A549 (cell line): ENCODE measurements at regions not wholly inside any gene's neighbourhood (a gene's known extent, or its start where the extent isn't known, plus 50 kb on each side); places are given as distances from the start of the nearest gene placed in this dataset.

ENCODE experiments used
- ATAC-seq, 2 experiments: fragments of 200-7000 bp in 1 of 2; fragments of >200 bp in 1 of 2; cut with Nextera tagmentation in 1 of 2; cut with Tn5 transposase in 1 of 2; 3 replicates each; pipeline versions ENCODE4 v1.8.0 to v1.9.1; 2018 to 2020; ENCODE audit warnings: mild to moderate bottlenecking in 1 of 2, moderate library complexity in 1 of 2
- CTCF ChIA-PET: fragments of 300-600 bp; sonication (Branson Sonifier 250); formaldehyde crosslinking; extraction: SDS; loops from one replicate; lab custom pipeline; 2021; ENCODE audit warnings: antibody characterized with exemption, inconsistent platforms; lab: Yijun Ruan, JAX
- POLR2A ChIA-PET: fragments of 350-600 bp; formaldehyde crosslinking; extraction: SDS; loops from one replicate; lab custom pipeline; 2021; ENCODE audit warnings: antibody characterized with exemption, inconsistent platforms; lab: Yijun Ruan, JAX
- DNase-seq, 2 experiments: peaks; one replicate each; pipeline versions ENCODE4 v3.0.0 to v3.0.0-alpha.2; 2011 to 2016; ENCODE audit warnings: low read depth in 1 of 2, low spot score in 1 of 2
- FAIRE-seq: peaks from 2 replicates; lab custom pipeline; 2011; peaks lifted over from hg19 to GRCh38; lab: Jason Lieb, UNC
- H3K27ac ChIP-seq, 2 experiments: fragments of >200 bp; sonication (Bioruptor Twin); formaldehyde crosslinking; 3 replicates each; pipeline ENCODE4 v1.5.1; 2016 to 2017
- H3K4me1 ChIP-seq: fragments of >200 bp; sonication (Bioruptor Twin); formaldehyde crosslinking; 3 replicates; pipeline ENCODE4 v1.6.1; 2016
- H3K4me2 ChIP-seq: fragments of >200 bp; sonication (Bioruptor Twin); formaldehyde crosslinking; 3 replicates; pipeline ENCODE4 v1.6.1; 2016
- H3K4me3 ChIP-seq: fragments of >200 bp; sonication (Bioruptor Twin); formaldehyde crosslinking; 3 replicates; pipeline ENCODE4 v1.5.1; 2016
- H3K9me3 ChIP-seq: fragments of >200 bp; sonication (Bioruptor Twin); formaldehyde crosslinking; 3 replicates; pipeline ENCODE4 v1.6.1; 2016
- CBX2 ChIP-seq: fragments of 200-600 bp; sonication (generic); IDR thresholded peaks from 2 replicates; pipeline ENCODE4 v1.6.1; 2016; ENCODE audit warnings: low read depth, mild to moderate bottlenecking, borderline replicate concordance
- CBX8 ChIP-seq: fragments of 200-600 bp; sonication (generic); IDR thresholded peaks from 2 replicates; pipeline ENCODE4 v1.6.1; 2016
- CEBPB ChIP-seq, 2 experiments: fragments of >200 bp in 1 of 2; sonication (Bioruptor Twin) in 1 of 2; formaldehyde crosslinking in 1 of 2; IDR thresholded peaks; 2 replicates each; pipeline ENCODE4 v1.6.1; 2012 to 2016
- EHMT2 ChIP-seq: fragments of 200-600 bp; sonication (generic); IDR thresholded peaks from 2 replicates; pipeline ENCODE4 v1.6.1; 2016; ENCODE audit warnings: antibody characterized with exemption, low read depth, mild to moderate bottlenecking, moderate library complexity
- FOSB ChIP-seq: fragments of 250-450 bp; sonication (Bioruptor Pico); IDR thresholded peaks from 2 replicates; pipeline ENCODE4 v1.5.0; 2020; ENCODE audit warnings: mild to moderate bottlenecking, moderate library complexity
- FOSL2 ChIP-seq, 2 experiments: fragments of 450-650 bp in 1 of 2; fragments of >200 bp in 1 of 2; sonication (Bioruptor Twin) in 1 of 2; formaldehyde crosslinking; IDR thresholded peaks; 2 replicates each; pipeline versions ENCODE4 v1.5.0 to v1.6.1; 2016 to 2020; ENCODE audit warnings: mild to moderate bottlenecking in 1 of 2, moderate library complexity in 1 of 2
- FOXS1 ChIP-seq: fragments of 250-450 bp; sonication (Bioruptor Pico); IDR thresholded peaks from 2 replicates; pipeline ENCODE4 v1.5.0; 2020; ENCODE audit warnings: mild to moderate bottlenecking, moderate library complexity
- HDAC2 ChIP-seq: fragments of 200-600 bp; sonication (generic); IDR thresholded peaks from 2 replicates; pipeline ENCODE4 v1.6.1; 2016
- HEYL ChIP-seq: fragments of 250-450 bp; sonication (Bioruptor Pico); IDR thresholded peaks from 2 replicates; pipeline ENCODE4 v1.8.0; 2021; ENCODE audit warnings: mild to moderate bottlenecking, moderate library complexity
- JUNB ChIP-seq: fragments of >200 bp; sonication (Bioruptor Twin); formaldehyde crosslinking; IDR thresholded peaks from 2 replicates; pipeline ENCODE4 v1.6.1; 2016
- KDM1A ChIP-seq: fragments of 200-600 bp; sonication (generic); IDR thresholded peaks from 2 replicates; pipeline ENCODE4 v1.6.1; 2016; ENCODE audit warnings: low read depth, mild to moderate bottlenecking
- MAFK ChIP-seq: fragments of 450-650 bp; IDR thresholded peaks from 2 replicates; pipeline ENCODE4 v1.6.1; 2014; ENCODE audit not compliant: partially characterized antibody
- NPAS2 ChIP-seq: fragments of 250-450 bp; sonication (Bioruptor Pico); IDR thresholded peaks from 2 replicates; pipeline ENCODE4 v1.8.0; 2022; ENCODE audit warnings: mild to moderate bottlenecking, moderate library complexity, borderline replicate concordance
- PHF8 ChIP-seq: fragments of 200-600 bp; sonication (generic); IDR thresholded peaks from 2 replicates; pipeline ENCODE4 v1.6.1; 2016; ENCODE audit warnings: low read depth, mild to moderate bottlenecking, antibody characterized with exemption, moderate library complexity, borderline replicate concordance
- RAD21 ChIP-seq, 2 experiments: fragments of >200 bp in 1 of 2; sonication (Bioruptor Twin) in 1 of 2; formaldehyde crosslinking in 1 of 2; IDR thresholded peaks in 1 of 2; conservative IDR thresholded peaks in 1 of 2; 2 replicates in 1 of 2; 3 replicates in 1 of 2; pipeline ENCODE4 v1.6.1; 2012 to 2018; ENCODE audit warnings: inconsistent platforms in 1 of 2
- RARB ChIP-seq: fragments of 250-450 bp; sonication (Bioruptor Pico); IDR thresholded peaks from 2 replicates; pipeline ENCODE4 v1.8.0; 2021; ENCODE audit warnings: mild to moderate bottlenecking, moderate library complexity
- RCOR1 ChIP-seq: fragments of 150-350 bp; IDR thresholded peaks from 2 replicates; pipeline ENCODE4 v1.6.1; 2014; ENCODE audit warnings: antibody characterized with exemption, low read length, low read depth
- RFX5 ChIP-seq: fragments of 450-650 bp; IDR thresholded peaks from 2 replicates; pipeline ENCODE4 v1.7.1; 2014; ENCODE audit warnings: antibody characterized with exemption, mild to moderate bottlenecking, moderate library complexity
- RNF2 ChIP-seq: fragments of 200-600 bp; sonication (generic); IDR thresholded peaks from 2 replicates; pipeline ENCODE4 v1.6.1; 2016; ENCODE audit warnings: low read depth, mild to moderate bottlenecking, antibody characterized with exemption, moderate library complexity, borderline replicate concordance
- SREBF2 ChIP-seq: fragments of 450-650 bp; IDR thresholded peaks from 2 replicates; pipeline ENCODE4 v1.6.1; 2014; ENCODE audit warnings: mild to moderate bottlenecking, moderate library complexity
- TFCP2L1 ChIP-seq: fragments of 250-450 bp; sonication (Bioruptor Pico); IDR thresholded peaks from 2 replicates; pipeline ENCODE4 v1.5.0; 2021; ENCODE audit warnings: mild to moderate bottlenecking
- ZC3H11A ChIP-seq: fragments of 450-650 bp; IDR thresholded peaks from 2 replicates; pipeline ENCODE4 v1.6.1; 2014; ENCODE audit warnings: antibody characterized with exemption, mild to moderate bottlenecking
- WGBS: methylation state at CpG from one replicate; pipeline ENCODE4 v1.1.6; 2017; ENCODE audit errors: missing lambda C conversion rate; 5-methylcytosine and 5-hydroxymethylcytosine counted together
- TF ChIP-seq, protein P1 (sequence below): fragments of >200 bp; sonication (Bioruptor Twin); formaldehyde crosslinking; IDR thresholded peaks from 3 replicates; pipeline ENCODE4 v1.6.1; 2016
- TF ChIP-seq, protein P2 (sequence below): fragments of 450-650 bp; IDR thresholded peaks from 2 replicates; pipeline ENCODE4 v1.6.1; 2014; ENCODE audit warnings: antibody characterized with exemption
- TF ChIP-seq, protein P3 (sequence below): IDR thresholded peaks from 2 replicates; pipeline ENCODE4 v1.6.1; 2012
- TF ChIP-seq, protein P4 (sequence below): fragments of 250-450 bp; sonication (Bioruptor Pico); IDR thresholded peaks from 2 replicates; pipeline ENCODE4 v1.5.0; 2020; ENCODE audit warnings: low read depth, mild to moderate bottlenecking, moderate library complexity
- TF ChIP-seq, protein P5 (sequence below): fragments of 150-350 bp; IDR thresholded peaks from 2 replicates; pipeline ENCODE4 v1.6.1; 2014; ENCODE audit warnings: low read depth, mild to moderate bottlenecking, low read length

DNA sequence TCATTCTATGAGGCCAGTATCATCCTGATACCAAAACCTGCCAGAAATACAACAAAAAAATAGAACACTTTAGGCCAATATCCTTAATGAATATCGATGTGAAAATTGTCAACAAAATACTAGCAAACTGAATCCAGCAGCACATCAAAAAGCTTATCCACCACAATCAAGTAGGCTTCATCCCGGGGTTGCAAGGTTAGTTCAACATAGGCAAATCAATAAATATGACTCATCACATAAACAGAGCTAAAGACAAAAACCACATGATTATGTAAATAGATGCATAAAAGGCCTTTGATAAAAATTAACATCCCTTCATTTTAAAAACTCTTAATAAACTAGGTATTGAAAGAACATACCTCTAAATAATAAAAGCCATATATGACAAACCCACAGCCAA is 403.2 kb upstream of the AZI2 start:
- CTCF ChIA-PET: no interaction called here
- ATAC-seq: no peak

DNA sequence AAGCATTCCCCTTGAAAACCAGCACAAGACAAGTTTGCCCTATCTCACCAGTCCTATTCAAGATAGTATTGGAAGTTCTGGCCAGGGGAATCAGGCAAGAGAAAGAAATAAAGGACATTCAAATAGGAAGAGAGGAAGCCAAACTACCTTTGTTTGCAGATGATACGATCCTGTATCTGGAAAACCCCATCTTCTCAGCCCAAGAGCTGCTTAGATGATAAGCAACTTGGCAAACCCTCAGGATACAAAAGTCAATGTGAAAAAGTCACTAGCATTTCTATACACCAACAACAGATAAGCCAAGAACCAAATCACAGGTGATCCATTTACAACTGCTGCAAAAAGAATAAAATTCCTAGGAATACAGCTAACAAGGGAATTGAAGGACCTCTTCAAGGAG is 403.7 kb upstream of the AZI2 start:
- Histone ChIP-seq H3K27ac (no peak overlapping the region), H3K9me3 (no peaks in the 10 kb centered on the region), H3K4me3 (no peak overlapping the region), H3K4me2 (no peak overlapping the region), H3K4me1 (no peaks in the 10 kb centered on the region)
- POLR2A ChIA-PET: no interaction called here
- 10% methylated on average over 1 of the region's 1 CpG for WGBS
- no peak for ATAC-seq
- CTCF ChIA-PET: no interaction called here
- no peak for FAIRE-seq
- TF ChIP-seq KDM1A (no peak), RARB (CRISPR knock-in tag) (no peak)
- TF ChIP-seq, protein P1, sequence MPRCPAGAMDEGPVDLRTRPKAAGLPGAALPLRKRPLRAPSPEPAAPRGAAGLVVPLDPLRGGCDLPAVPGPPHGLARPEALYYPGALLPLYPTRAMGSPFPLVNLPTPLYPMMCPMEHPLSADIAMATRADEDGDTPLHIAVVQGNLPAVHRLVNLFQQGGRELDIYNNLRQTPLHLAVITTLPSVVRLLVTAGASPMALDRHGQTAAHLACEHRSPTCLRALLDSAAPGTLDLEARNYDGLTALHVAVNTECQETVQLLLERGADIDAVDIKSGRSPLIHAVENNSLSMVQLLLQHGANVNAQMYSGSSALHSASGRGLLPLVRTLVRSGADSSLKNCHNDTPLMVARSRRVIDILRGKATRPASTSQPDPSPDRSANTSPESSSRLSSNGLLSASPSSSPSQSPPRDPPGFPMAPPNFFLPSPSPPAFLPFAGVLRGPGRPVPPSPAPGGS: no peak
- no peak for DNase-seq

More for the DNA sequence above, 403.2 kb upstream of the AZI2 start:
- TF ChIP-seq CBX8: no peak
- no peak for TF ChIP-seq ZC3H11A
- no peak for TF ChIP-seq PHF8
- TF ChIP-seq CBX2: no peak
- TF ChIP-seq FOXS1 (CRISPR knock-in tag): no peak
- no peak for TF ChIP-seq SREBF2
- TF ChIP-seq RAD21 (conservative IDR thresholded peaks at IDR 0.05 in 1 of 2, IDR thresholded peaks at IDR 0.05 in 1 of 2): no peak
- TF ChIP-seq FOSL2 (IDR thresholded peaks at IDR 0.05): no peak
- TF ChIP-seq FOSL2 (CRISPR knock-in tag; IDR thresholded peaks at IDR 0.05): peak; percentile 49
- Histone ChIP-seq H3K4me3 (no peak overlapping the region), H3K4me2 (no peak overlapping the region), H3K4me1 (no peaks in the 10 kb centered on the region), H3K9me3 (no peaks in the 10 kb centered on the region), H3K27ac (no peak overlapping the region)
- POLR2A ChIA-PET: no interaction called here
- no peak for FAIRE-seq
- no peak for DNase-seq
- 7% methylated on average over 2 of the region's 2 CpGs for WGBS

DNA sequence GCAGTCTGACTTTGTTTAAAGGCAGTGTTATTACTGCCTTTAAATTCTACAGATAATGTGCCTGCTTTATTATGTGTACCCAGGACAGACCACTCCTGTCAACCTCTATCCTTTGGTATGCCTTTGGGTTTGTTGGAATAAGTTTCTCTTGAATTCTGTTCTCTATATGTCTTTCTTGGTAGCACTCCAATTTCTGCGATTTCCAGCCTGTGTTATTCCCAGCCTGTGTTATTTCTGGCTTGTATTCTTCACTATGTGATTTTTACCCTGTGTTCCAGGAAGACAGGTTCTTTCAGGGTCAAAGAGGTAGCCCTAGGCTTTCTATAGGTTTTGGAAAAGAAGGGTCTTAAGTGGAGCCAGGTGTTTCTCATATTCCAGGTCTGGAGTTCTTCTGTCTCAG is 407.4 kb upstream of the AZI2 start:
- FAIRE-seq: no peak

More for the DNA sequence above, 407.4 kb upstream of the AZI2 start:
- no peak overlapping the region for H3K4me2 ChIP-seq
- TF ChIP-seq, protein P2, sequence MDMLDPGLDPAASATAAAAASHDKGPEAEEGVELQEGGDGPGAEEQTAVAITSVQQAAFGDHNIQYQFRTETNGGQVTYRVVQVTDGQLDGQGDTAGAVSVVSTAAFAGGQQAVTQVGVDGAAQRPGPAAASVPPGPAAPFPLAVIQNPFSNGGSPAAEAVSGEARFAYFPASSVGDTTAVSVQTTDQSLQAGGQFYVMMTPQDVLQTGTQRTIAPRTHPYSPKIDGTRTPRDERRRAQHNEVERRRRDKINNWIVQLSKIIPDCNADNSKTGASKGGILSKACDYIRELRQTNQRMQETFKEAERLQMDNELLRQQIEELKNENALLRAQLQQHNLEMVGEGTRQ: no peak
- TF ChIP-seq RNF2: no peak
- TF ChIP-seq RARB (CRISPR knock-in tag): no peak
- no peak for TF ChIP-seq TFCP2L1 (CRISPR knock-in tag)
- TF ChIP-seq, protein P3, sequence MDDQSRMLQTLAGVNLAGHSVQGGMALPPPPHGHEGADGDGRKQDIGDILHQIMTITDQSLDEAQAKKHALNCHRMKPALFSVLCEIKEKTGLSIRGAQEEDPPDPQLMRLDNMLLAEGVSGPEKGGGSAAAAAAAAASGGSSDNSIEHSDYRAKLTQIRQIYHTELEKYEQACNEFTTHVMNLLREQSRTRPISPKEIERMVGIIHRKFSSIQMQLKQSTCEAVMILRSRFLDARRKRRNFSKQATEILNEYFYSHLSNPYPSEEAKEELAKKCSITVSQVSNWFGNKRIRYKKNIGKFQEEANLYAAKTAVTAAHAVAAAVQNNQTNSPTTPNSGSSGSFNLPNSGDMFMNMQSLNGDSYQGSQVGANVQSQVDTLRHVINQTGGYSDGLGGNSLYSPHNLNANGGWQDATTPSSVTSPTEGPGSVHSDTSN: no peak
- no peak for TF ChIP-seq EHMT2
- TF ChIP-seq JUNB: no peak
- TF ChIP-seq KDM1A: no peak
- TF ChIP-seq ZC3H11A: no peak
- TF ChIP-seq FOSB (CRISPR knock-in tag): no peak
- TF ChIP-seq HEYL (CRISPR knock-in tag): no peak
- TF ChIP-seq, protein P4, sequence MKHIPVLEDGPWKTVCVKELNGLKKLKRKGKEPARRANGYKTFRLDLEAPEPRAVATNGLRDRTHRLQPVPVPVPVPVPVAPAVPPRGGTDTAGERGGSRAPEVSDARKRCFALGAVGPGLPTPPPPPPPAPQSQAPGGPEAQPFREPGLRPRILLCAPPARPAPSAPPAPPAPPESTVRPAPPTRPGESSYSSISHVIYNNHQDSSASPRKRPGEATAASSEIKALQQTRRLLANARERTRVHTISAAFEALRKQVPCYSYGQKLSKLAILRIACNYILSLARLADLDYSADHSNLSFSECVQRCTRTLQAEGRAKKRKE (CRISPR knock-in tag): no peak
- TF ChIP-seq, protein P5, sequence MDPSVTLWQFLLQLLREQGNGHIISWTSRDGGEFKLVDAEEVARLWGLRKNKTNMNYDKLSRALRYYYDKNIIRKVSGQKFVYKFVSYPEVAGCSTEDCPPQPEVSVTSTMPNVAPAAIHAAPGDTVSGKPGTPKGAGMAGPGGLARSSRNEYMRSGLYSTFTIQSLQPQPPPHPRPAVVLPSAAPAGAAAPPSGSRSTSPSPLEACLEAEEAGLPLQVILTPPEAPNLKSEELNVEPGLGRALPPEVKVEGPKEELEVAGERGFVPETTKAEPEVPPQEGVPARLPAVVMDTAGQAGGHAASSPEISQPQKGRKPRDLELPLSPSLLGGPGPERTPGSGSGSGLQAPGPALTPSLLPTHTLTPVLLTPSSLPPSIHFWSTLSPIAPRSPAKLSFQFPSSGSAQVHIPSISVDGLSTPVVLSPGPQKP: no peak
- TF ChIP-seq SREBF2: no peak
- no peak for TF ChIP-seq CEBPB (IDR thresholded peaks at IDR 0.05)
- TF ChIP-seq MAFK: no peak
- TF ChIP-seq HDAC2: no peak
- no peak for TF ChIP-seq RCOR1
- TF ChIP-seq NPAS2: no peak
- TF ChIP-seq RFX5: no peak
- no peak for DNase-seq
- H3K4me1 ChIP-seq: no peaks in the 10 kb centered on the region
- H3K9me3 ChIP-seq: no peaks in the 10 kb centered on the region
- 62% methylated on average over 1 of the region's 1 CpG for WGBS
- no peak overlapping the region for H3K4me3 ChIP-seq
- H3K27ac ChIP-seq: no peak overlapping the region
- POLR2A ChIA-PET: no interaction called here
- CTCF ChIA-PET: no interaction called here
- ATAC-seq: no peak
